ENCODE measurements at regions not wholly inside any gene's neighbourhood (a gene's known extent, or its start where the extent isn't known, plus 50 kb on each side); places are given as distances from the start of the nearest gene placed in this dataset.

DNA sequence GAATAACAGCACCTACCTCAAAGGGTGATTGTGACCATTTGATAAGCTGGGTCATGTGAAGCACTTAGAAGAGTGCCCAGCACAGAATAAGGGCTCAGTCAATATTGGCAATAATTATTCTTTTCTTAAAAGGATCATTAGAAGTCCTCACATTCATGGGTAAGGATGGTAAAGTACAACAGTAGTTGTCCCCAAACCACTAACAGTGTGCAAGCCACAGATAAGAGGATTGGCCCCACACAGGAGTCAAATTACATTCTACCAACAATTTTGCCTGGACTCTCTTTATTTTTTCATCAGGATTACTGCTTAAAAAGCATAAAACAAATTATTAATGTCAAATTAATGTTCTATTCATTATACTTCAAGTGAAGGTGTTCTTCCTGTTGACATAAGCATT, 271.5 kb upstream of the PDGFD start:
- Histone ChIP-seq H3K79me2 (ENCODE audit: control insufficient read depth in 1 of 2, insufficient read depth in 2 of 2, low read length in 2 of 2) (no peaks in the 10 kb centered on the region), H3K36me3 (ENCODE audit: control insufficient read depth in 2 of 4, insufficient read depth in 4 of 4, low read length in 3 of 4) (no peaks in the 10 kb centered on the region), H3K23ac (ENCODE audit: insufficient read length) (no peak overlapping the region), H3K27me3 (replicated peaks in 1 of 4; ENCODE audit: control insufficient read depth in 3 of 4, extremely low read depth in 1 of 4, insufficient read depth in 3 of 4, low read length in 3 of 4) (no peaks in the 10 kb centered on the region), H3K9me3 (ENCODE audit: insufficient read depth in 2 of 2, low read depth in 1 of 2, low read length in 1 of 2) (no peaks in the 10 kb centered on the region), H3K27ac (ENCODE audit: low read depth, low read length) (no peak overlapping the region), H3K4ac (replicated peaks; ENCODE audit: insufficient read length, low read depth, low read length) (no peak overlapping the region), H3K79me1 (ENCODE audit: low read depth, low read length) (no peaks in the 10 kb centered on the region), H2AFZ (ENCODE audit: low read length) (no peak overlapping the region), H3K4me1 (replicated peaks in 1 of 4; ENCODE audit: control insufficient read depth in 3 of 4, insufficient read depth in 4 of 4, low read length in 3 of 4) (no peaks in the 10 kb centered on the region; a peak in 1 of 7 replicates), H4K91ac (replicated peaks; ENCODE audit: insufficient read length, low read length) (no peak overlapping the region), H2AK5ac (ENCODE audit: low read depth, low read length) (no peak overlapping the region), H2BK20ac (ENCODE audit: low read length) (no peak overlapping the region), H3K9ac (replicated peaks in 1 of 4; ENCODE audit: extremely low read depth in 1 of 4, low read depth in 3 of 4, low read length in 3 of 4) (no peak overlapping the region), H4K5ac (ENCODE audit: insufficient read length, low read depth, low read length) (no peak overlapping the region), H3K18ac (ENCODE audit: extremely low read depth, low read length) (no peak overlapping the region), H2BK120ac (replicated peaks; ENCODE audit: low read depth, low read length) (no peak overlapping the region), H2BK5ac (ENCODE audit: low read depth, low read length) (no peak overlapping the region), H4K8ac (ENCODE audit: extremely low read depth, insufficient read depth, low read length) (no peak overlapping the region), H3K23me2 (ENCODE audit: low read depth, low read length) (no peaks in the 10 kb centered on the region; the same call in 1 of the 2 replicates), H2BK15ac (ENCODE audit: low read length) (no peak overlapping the region), H3K4me3 (ENCODE audit: extremely low read depth in 1 of 4, insufficient read depth in 2 of 4, low read depth in 3 of 4, low read length in 4 of 4) (no peak overlapping the region), H3K4me2 (ENCODE audit: insufficient read depth in 1 of 2, low read depth in 2 of 2, low read length in 2 of 2) (no peak overlapping the region), H3K14ac (ENCODE audit: insufficient read length) (no peak overlapping the region), H3K56ac (replicated peaks; ENCODE audit: insufficient read length, low read depth, low read length) (no peak overlapping the region), H2BK12ac (ENCODE audit: low read depth, low read length) (no peak overlapping the region), H4K20me1 (replicated peaks in 1 of 2; ENCODE audit: control insufficient read depth in 1 of 2, insufficient read depth in 2 of 2, low read length in 2 of 2) (no peaks in the 10 kb centered on the region)
- ChIA-PET CTCF (ENCODE audit: partially characterized antibody) (no interaction called here), POLR2A (ENCODE audit: partially characterized antibody) (no interaction called here)
- FAIRE-seq (no peak), DNase-seq (ENCODE audit: low read depth in 1 of 2, low spot score in 2 of 2) (no peak)
- no peak for TF ChIP-seq YY1 (IDR thresholded peaks at IDR 0.05; ENCODE audit: low read depth, low read length)
- TF ChIP-seq, protein P1, sequence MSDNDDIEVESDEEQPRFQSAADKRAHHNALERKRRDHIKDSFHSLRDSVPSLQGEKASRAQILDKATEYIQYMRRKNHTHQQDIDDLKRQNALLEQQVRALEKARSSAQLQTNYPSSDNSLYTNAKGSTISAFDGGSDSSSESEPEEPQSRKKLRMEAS (IDR thresholded peaks at IDR 0.05) = no peak
- TF ChIP-seq SIX5 (IDR thresholded peaks at IDR 0.05; ENCODE audit: low read depth, low read length) = no peak
- no peak for TF ChIP-seq TAF1 (IDR thresholded peaks at IDR 0.05; ENCODE audit: low read depth, low read length)
- no peak for TF ChIP-seq EGR1 (IDR thresholded peaks at IDR 0.05; ENCODE audit: borderline replicate concordance, low read depth, low read length)
- no peak for TF ChIP-seq BCL11A (IDR thresholded peaks at IDR 0.05; ENCODE audit: low read depth in 2 of 2, low read length in 2 of 2)
- TF ChIP-seq, protein P2, sequence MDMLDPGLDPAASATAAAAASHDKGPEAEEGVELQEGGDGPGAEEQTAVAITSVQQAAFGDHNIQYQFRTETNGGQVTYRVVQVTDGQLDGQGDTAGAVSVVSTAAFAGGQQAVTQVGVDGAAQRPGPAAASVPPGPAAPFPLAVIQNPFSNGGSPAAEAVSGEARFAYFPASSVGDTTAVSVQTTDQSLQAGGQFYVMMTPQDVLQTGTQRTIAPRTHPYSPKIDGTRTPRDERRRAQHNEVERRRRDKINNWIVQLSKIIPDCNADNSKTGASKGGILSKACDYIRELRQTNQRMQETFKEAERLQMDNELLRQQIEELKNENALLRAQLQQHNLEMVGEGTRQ (IDR thresholded peaks at IDR 0.05; ENCODE audit: low read length) = no peak
- no peak for TF ChIP-seq SP1 (IDR thresholded peaks at IDR 0.05; ENCODE audit: low read depth, low read length)
- no peak for TF ChIP-seq SRF (IDR thresholded peaks at IDR 0.05; ENCODE audit: low read depth, low read length)
- no peak for TF ChIP-seq BACH1 (IDR thresholded peaks at IDR 0.05; ENCODE audit: low read length)
- no peak for TF ChIP-seq GTF2F1 (IDR thresholded peaks at IDR 0.05; ENCODE audit: borderline replicate concordance, low read depth, low read length)
- TF ChIP-seq FOSL1 (IDR thresholded peaks at IDR 0.05; ENCODE audit: insufficient read depth, low read depth, low read length) = no peak
- TF ChIP-seq, protein P3, sequence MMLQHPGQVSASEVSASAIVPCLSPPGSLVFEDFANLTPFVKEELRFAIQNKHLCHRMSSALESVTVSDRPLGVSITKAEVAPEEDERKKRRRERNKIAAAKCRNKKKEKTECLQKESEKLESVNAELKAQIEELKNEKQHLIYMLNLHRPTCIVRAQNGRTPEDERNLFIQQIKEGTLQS (IDR thresholded peaks at IDR 0.05; ENCODE audit: insufficient read depth, low read depth, low read length) = no peak

Data from H1 (cell line).